ENCODE measurements at regions not wholly inside any gene's neighbourhood (a gene's known extent, or its start where the extent isn't known, plus 50 kb on each side); places are given as distances from the start of the nearest gene placed in this dataset.

- TF ChIP-seq, protein P1, sequence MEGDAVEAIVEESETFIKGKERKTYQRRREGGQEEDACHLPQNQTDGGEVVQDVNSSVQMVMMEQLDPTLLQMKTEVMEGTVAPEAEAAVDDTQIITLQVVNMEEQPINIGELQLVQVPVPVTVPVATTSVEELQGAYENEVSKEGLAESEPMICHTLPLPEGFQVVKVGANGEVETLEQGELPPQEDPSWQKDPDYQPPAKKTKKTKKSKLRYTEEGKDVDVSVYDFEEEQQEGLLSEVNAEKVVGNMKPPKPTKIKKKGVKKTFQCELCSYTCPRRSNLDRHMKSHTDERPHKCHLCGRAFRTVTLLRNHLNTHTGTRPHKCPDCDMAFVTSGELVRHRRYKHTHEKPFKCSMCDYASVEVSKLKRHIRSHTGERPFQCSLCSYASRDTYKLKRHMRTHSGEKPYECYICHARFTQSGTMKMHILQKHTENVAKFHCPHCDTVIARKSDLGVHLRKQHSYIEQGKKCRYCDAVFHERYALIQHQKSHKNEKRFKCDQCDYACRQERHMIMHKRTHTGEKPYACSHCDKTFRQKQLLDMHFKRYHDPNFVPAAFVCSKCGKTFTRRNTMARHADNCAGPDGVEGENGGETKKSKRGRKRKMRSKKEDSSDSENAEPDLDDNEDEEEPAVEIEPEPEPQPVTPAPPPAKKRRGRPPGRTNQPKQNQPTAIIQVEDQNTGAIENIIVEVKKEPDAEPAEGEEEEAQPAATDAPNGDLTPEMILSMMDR (conservative IDR thresholded peaks at IDR 0.05; ENCODE audit: low read length): no peak
- no peak for TF ChIP-seq EZH2phosphoT487 (IDR thresholded peaks at IDR 0.05; ENCODE audit: borderline replicate concordance, low read depth, low read length)
Measured at GRCh38 chr5:99955962-99956361, 579.2 kb upstream of the FAM174A start.
